ENCODE measurements at regions not wholly inside any gene's neighbourhood (a gene's known extent, or its start where the extent isn't known, plus 50 kb on each side); places are given as distances from the start of the nearest gene placed in this dataset.
A peak's percentile ranks its signal among the peaks of the same experiment; 100 is the strongest.

DNA sequence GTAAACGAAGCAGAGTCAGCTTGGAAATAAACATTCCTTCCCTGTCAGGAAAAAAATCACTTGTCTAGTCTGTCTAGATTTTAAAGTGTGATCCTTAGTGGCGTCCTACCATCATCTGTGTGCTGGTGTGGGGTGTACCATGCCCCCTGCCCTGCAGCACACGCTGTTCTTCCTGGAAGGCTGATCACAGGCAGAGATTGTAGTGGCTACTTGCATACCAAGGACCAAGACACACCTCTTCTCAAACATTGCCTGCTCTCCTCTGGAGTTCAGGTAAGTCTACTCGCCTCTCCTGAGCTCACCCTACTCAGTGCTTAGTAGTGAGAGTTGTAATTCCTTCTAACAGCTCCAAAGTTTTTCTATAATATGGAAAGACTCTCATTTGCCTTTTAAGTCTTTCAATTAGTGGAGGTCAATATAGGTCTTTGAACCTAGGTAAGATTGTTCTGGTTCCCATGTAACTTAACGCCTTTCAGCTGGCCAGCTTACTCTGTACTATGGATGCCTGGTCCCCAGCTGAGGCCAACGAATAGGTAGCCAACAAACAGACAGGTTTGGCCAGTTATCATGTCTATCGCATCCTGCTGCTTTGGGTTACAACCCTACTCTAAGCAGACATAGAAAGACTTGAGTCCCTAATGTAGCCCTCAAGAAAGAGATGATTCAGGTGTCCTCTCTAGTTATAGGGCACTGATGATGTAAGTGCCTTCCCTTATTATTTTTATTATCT is 55.4 kb downstream of the XCL1 start:
- DNase-seq, result no peak

DNA sequence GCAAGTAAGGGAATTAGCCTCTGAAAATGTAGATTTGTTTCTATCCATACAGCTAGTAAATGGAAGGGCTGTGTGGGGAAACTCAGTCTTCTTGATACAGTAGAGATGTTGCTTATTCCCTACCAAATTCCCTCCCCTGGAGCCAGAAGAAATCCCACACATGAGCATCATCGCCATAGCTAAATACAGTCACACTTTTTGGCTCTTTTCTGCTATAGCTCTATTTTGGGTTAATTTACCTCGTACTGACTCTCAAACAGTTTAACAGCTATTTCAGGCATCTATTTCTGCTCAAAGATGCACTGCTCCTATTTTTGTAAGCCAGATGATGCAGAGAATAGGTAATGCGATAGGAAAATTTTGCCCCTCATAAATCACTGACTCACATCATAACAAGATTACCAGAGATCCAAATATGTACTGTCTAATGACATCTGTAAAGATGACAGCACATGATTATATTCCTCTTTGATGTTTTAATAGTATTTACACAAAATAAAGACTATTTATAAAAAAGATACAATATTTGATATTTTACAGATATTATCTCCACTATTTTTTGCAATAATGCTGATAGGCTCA is 58.6 kb downstream of the XCL1 start:
- DNase-seq, result no peak

DNA sequence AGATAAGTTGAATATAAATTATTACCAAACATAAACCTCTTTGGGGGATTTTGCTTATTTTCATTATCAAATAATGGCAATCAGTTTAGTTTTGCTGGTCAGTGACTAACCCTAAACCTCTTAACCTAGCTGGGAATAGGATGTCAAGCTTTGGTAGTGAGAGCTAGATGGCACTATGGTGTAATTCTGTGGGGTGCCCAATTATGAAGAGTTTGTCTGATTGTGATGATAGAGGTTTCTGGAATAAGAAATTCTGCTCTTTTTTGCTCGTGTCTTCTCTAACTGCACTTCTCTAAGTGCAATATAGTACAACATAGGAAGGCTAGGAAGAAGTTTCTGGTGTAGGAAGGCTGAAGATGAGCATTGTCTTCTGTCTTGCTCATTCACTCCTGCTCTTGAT is 59.8 kb downstream of the XCL1 start:
- DNase-seq, result no peak

DNA sequence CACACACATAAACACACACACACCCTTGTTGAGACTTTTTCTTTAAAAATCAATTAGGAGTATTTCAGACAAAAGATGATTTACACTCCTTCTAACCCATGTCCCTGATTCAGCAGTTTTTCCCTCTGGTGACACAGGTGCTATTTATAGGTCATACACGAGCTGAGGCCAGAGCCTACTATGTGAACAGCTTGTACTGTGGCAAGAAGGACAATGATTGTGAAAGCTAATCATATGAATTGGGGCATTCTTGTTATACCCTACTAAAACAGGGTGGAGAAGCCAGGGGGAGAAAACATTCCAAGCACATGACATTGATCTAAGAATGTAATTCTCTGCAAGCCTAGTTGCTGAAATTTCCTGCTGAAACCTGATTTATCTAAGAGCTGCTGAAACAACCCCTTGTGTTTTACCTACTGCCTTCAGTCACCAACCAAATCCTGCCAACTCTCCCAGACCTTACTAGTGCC is 60.3 kb downstream of the XCL1 start:
- DNase-seq, result peak; percentile 25

DNA sequence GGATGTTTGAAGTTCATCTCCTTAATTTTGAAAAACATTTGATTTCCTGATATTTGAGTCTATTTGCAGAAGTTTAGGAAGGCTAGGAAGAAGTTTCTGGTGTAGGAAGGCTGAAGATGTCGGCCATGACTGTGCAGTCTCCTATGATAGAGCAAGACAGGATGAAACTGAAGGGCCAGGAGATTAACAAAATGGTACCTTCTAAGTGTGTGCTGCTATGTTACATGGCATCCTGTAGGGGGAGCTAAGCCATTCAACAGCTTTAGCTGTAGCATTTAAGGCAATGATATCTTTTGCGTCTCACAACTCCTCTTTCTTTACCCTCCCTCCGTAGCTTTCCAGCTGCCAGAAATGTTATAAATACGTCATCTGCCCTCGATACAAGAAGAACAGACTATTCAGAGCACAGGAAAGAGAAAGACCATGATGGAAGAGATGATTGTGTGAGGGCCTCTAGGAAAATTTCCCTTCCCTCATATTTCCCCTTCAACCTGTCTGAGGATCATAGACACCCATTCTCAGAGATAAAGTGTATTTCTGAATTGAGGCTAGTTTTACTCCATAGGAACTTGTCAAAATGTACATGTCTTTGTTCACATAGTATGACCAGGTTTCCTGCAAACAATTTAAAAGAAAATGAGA is 61.1 kb downstream of the XCL1 start:
- peak; percentile 36 for DNase-seq

DNA sequence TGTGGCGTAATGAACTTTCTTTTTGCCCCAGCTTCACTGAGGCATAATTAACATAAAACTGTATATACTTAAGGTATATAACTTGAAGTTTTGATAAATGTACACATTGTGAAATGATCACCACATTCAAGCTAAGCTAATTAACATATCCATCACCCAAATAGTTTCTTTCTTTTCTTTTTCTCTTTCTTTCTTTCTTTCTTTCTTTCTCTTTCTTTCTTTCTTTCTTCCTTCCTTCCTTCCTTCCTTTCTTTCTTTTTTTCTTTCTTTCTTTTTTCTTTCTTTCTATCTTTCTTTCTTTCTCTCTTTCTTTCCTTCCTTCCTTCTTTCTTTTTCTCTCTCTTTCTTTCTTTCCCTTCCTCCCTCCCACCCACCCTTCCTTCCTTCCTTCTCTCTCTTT is 62.5 kb downstream of the XCL1 start:
- no peak for DNase-seq

DNA sequence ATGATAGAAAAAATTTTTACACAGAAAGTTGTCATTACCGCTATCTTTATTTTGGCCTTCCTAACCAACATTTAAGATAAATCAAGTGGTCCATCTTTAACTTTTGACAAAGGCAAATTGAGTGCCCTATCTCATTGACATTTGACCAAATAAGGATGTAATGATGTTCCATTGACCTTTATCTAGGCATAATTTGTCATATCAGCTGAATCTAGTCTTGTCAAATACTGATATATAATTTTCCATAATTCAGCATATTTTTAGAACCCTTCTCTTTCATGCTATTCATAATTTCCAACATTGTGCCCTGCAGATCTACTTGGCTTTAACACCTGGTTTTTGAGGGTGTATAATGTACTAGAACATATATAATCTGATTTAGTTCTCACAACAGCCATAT is 63.8 kb downstream of the XCL1 start:
- DNase-seq, result no peak

DNA sequence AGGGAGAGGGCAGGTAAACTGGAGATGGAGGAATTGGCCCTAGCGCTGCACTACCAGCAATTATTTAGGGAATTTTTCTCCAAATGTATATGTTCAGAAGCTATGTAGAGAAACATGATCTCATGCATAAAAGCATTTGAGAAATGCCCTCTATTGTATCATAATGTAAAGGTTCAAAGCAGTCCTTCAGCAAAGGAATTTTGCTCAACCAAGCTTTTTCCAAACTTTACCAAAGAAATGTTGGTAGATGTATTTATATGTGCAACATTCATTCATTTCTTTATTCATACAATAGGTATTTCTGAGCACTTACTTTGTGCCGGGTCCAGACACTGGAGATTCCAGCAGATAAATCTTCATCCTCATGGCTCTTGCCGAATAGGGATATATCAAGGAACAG is 64.4 kb downstream of the XCL1 start:
- DNase-seq, result no peak

DNA sequence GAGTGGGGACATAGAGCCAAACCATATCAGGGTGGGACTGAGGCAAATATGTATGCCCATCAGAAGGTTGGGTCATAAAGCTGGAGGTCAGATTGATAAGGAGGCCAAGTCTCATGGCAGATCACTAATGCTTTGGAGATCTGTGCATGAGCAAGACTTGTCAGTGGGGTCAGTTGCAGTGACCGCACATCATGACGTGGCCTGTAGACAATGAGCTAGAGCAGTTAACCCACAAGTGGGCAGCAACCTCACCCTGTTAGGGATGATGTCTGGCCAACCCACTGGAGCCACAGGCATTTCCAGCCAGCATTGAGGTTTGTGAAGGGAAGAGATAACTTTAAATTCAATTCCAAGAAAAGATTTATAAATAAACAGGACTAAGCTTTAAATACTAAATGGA is 66.7 kb downstream of the XCL1 start:
- peak; percentile 13 for DNase-seq
